ENCODE measurements at regions not wholly inside any gene's neighbourhood (a gene's known extent, or its start where the extent isn't known, plus 50 kb on each side); places are given as distances from the start of the nearest gene placed in this dataset.

DNA sequence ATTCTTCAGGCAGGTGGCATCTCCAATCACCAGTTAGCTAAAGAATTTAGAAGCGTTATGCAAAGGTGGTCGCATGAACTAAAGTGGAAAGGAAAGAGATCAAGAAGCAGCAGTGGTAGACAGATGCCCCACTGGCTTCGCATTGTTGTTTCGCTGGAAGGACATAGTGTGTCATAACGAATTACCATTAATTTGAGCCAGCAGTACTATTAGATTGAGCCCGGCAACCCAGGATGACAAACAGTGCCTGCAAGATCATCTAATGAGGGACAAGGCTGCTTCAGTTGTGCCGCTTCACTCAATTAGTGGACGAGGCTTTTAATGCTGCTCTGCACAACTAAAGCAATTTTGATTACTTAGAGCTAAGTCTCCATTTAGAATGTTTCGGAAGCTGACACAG, 274.5 kb upstream of the SOX5 start:
- intact Hi-C loops (cut with DNase I; ENCODE audit: low total_unique reads) = no loop called here
- 88 to 94% methylated on average over 9 of the region's 9 CpGs for WGBS, 2 donors

DNA sequence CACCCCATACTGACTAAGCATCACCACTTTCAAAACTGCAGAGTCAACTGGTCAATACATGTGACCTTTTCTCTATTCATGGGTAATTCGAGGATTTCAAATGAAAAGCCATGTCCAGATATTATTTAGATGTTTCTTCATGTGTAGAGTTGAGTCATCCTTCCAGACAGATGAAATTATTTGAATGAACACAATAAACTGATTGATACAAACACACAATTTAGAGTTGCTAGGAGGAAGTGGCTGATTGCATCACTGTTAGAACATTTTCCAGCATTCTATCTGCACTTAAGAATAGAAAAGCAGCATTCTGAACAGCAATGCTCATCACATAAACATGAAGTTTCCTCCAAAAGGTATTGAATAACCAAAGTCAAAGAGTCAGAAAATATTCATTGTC, 273.5 kb upstream of the SOX5 start:
- Histone ChIP-seq H3K4me1 (no peaks in the 10 kb centered on the region), H3K27ac (no peak overlapping the region), H3K9me3 (no peaks in the 10 kb centered on the region), H3K4me3 (no peak overlapping the region), H3K27me3 (no peaks in the 10 kb centered on the region), H3K36me3 (ENCODE audit: low read depth, missing control alignments) (no peaks in the 10 kb centered on the region)
- no peak for DNase-seq
- TF ChIP-seq POLR2A (IDR thresholded peaks at IDR 0.05) (no peak), CTCF (IDR thresholded peaks at IDR 0.05) (no peak)
- intact Hi-C loops (cut with DNase I; ENCODE audit: low total_unique reads) = no loop called here
- WGBS, 2 donors = 85 to 91% methylated on average over 1 of the region's 1 CpG

More for the DNA sequence above, 274.5 kb upstream of the SOX5 start:
- Histone ChIP-seq H3K27me3 (no peaks in the 10 kb centered on the region), H3K9me3 (no peaks in the 10 kb centered on the region), H3K4me3 (no peak overlapping the region), H3K36me3 (ENCODE audit: low read depth, missing control alignments) (no peaks in the 10 kb centered on the region), H3K27ac (no peak overlapping the region), H3K4me1 (no peaks in the 10 kb centered on the region)
- TF ChIP-seq POLR2A (IDR thresholded peaks at IDR 0.05) = no peak
- no peak for TF ChIP-seq CTCF (IDR thresholded peaks at IDR 0.05)
- no peak for DNase-seq

DNA sequence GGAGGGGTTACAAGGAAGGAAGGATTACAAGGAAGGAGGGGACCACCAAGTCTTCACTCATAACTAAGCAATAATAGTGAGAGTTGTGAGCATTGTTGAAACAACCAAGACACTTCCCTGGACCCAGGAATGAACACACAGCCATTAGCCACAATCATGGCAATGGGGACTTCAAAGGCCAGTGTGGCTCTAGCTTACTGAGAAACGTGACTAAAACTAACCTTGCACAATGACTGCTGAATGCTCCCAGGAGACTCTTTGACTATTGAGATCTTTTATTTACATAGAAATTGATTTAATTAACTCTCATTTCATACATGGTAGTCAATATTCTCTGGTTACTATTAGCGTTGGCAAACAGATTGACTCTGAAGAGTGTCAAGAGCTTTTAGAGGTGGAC, 263.0 kb upstream of the SOX5 start:
- DNase-seq = no peak
- WGBS, 2 donors = 87 to 89% methylated on average over 2 of the region's 2 CpGs
- intact Hi-C loops (cut with DNase I; ENCODE audit: low total_unique reads) = no loop called here

GRCh38 chr12:24206621-24207020, 257.2 kb upstream of the SOX5 start:
- H3K4me3 ChIP-seq = no peak overlapping the region
- no peak overlapping the region for H3K27ac ChIP-seq
- DNase-seq = no peak
- H3K9me3 ChIP-seq = no peaks in the 10 kb centered on the region
- intact Hi-C loops (cut with DNase I; ENCODE audit: low total_unique reads) = no loop called here
- no peaks in the 10 kb centered on the region for H3K36me3 ChIP-seq (ENCODE audit: low read depth, missing control alignments)
- no peak for TF ChIP-seq POLR2A (IDR thresholded peaks at IDR 0.05)
- H3K27me3 ChIP-seq = no peaks in the 10 kb centered on the region
- 88 to 92% methylated on average over 2 of the region's 2 CpGs for WGBS, 2 donors
- H3K4me1 ChIP-seq = no peaks in the 10 kb centered on the region

More for the DNA sequence above, 263.0 kb upstream of the SOX5 start:
- Histone ChIP-seq H3K4me1 (no peaks in the 10 kb centered on the region), H3K9me3 (no peaks in the 10 kb centered on the region), H3K36me3 (ENCODE audit: low read depth, missing control alignments) (no peaks in the 10 kb centered on the region), H3K27me3 (no peaks in the 10 kb centered on the region), H3K4me3 (no peak overlapping the region), H3K27ac (no peak overlapping the region)
- TF ChIP-seq POLR2A (IDR thresholded peaks at IDR 0.05) = no peak
- TF ChIP-seq CTCF (IDR thresholded peaks at IDR 0.05) = no peak

GRCh38 chr12:24201258-24201970, 251.9 kb upstream of the SOX5 start:
- H3K36me3 ChIP-seq (ENCODE audit: low read depth, missing control alignments) = no peaks in the 10 kb centered on the region
- intact Hi-C loops (cut with DNase I; ENCODE audit: low total_unique reads) = no loop called here
- TF ChIP-seq POLR2A (IDR thresholded peaks at IDR 0.05) (no peak), CTCF (IDR thresholded peaks at IDR 0.05) (no peak)
- H3K9me3 ChIP-seq = no peaks in the 10 kb centered on the region
- DNase-seq = no peak
- H3K4me1 ChIP-seq = no peaks in the 10 kb centered on the region
- no peak overlapping the region for H3K4me3 ChIP-seq
- 85 to 89% methylated on average over 3 of the region's 3 CpGs for WGBS, 2 donors
- H3K27me3 ChIP-seq = no peaks in the 10 kb centered on the region
- no peak overlapping the region for H3K27ac ChIP-seq
